Islet of Langerhans (tissue), 1 donor: ENCODE measurements at regions not wholly inside any gene's neighbourhood (a gene's known extent, or its start where the extent isn't known, plus 50 kb on each side); places are given as distances from the start of the nearest gene placed in this dataset.

Experiments
- FAIRE-seq: peaks from one replicate; lab custom pipeline; 2011; peaks lifted over from hg19 to GRCh38; lab: Jason Lieb, UNC

- FAIRE-seq = no peak
Measured at GRCh38 chr6:139871165-139871710, 496.8 kb upstream of the CITED2 start.

- FAIRE-seq = no peak
Measured at GRCh38 chr6:139868576-139868975, 494.1 kb upstream of the CITED2 start.

- FAIRE-seq = peak; percentile 51
Measured at GRCh38 chr6:139863964-139864363, 489.5 kb upstream of the CITED2 start.

- FAIRE-seq = peak; percentile 17
Measured at GRCh38 chr6:139863346-139863745, 488.9 kb upstream of the CITED2 start.

- no peak for FAIRE-seq
Measured at GRCh38 chr6:139862311-139862710, 487.9 kb upstream of the CITED2 start.

GRCh38 chr6:139860203-139860602, 485.8 kb upstream of the CITED2 start:
- FAIRE-seq = no peak

GRCh38 chr6:139858429-139858828, 484.0 kb upstream of the CITED2 start:
- FAIRE-seq = peak; percentile 72

- no peak for FAIRE-seq
Measured at GRCh38 chr6:139857143-139857542, 482.7 kb upstream of the CITED2 start.

GRCh38 chr6:139856562-139856961, 482.1 kb upstream of the CITED2 start:
- peak; percentile 76 for FAIRE-seq

- peak; percentile 70 for FAIRE-seq
Measured at GRCh38 chr6:139855671-139856311, 481.3 kb upstream of the CITED2 start.

GRCh38 chr6:139853302-139853992, 479.0 kb upstream of the CITED2 start:
- no peak for FAIRE-seq

- FAIRE-seq = no peak
Measured at GRCh38 chr6:139852488-139853140, 478.2 kb upstream of the CITED2 start.

GRCh38 chr6:139852067-139852466, 477.6 kb upstream of the CITED2 start:
- FAIRE-seq = no peak

GRCh38 chr6:139851206-139851605, 476.8 kb upstream of the CITED2 start:
- no peak for FAIRE-seq

GRCh38 chr6:139850512-139850911, 476.1 kb upstream of the CITED2 start:
- FAIRE-seq = no peak

GRCh38 chr6:139847457-139847813, 473.0 kb upstream of the CITED2 start:
- no peak for FAIRE-seq

- FAIRE-seq = peak; percentile 89
Measured at GRCh38 chr6:139846538-139847456, 472.3 kb upstream of the CITED2 start.

GRCh38 chr6:139844907-139845306, 470.5 kb upstream of the CITED2 start:
- no peak for FAIRE-seq

- FAIRE-seq = no peak
Measured at GRCh38 chr6:139841794-139842215, 467.4 kb upstream of the CITED2 start.

- FAIRE-seq = no peak
Measured at GRCh38 chr6:139839506-139840156, 465.2 kb upstream of the CITED2 start.

GRCh38 chr6:139834232-139834631, 459.8 kb upstream of the CITED2 start:
- FAIRE-seq = no peak

GRCh38 chr6:139833592-139833991, 459.1 kb upstream of the CITED2 start:
- FAIRE-seq = no peak
